SHP77 treated with DMSO at 0.1 percent for 48 hours (cell line): ENCODE measurements at regions not wholly inside any gene's neighbourhood (a gene's known extent, or its start where the extent isn't known, plus 50 kb on each side); places are given as distances from the start of the nearest gene placed in this dataset.
"Not testable (repeated sequence)": the region's sequence is repeated elsewhere in the genome, so short reads cannot be mapped to it uniquely, and the experiment has no call there.

Experiments used
- DNase-seq: peaks from one replicate; lab custom pipeline; 2025; lab: John Stamatoyannopoulos, UW

- DNase-seq: no peak
These were observed 80.6 kb downstream of the MFSD1 start for GRCh38 chr3:158882445-158882844.

GRCh38 chr3:158896729-158897128 lies 94.9 kb downstream of the MFSD1 start:
- no peak for DNase-seq

- DNase-seq: no peak
These were observed 104.9 kb downstream of the MFSD1 start for GRCh38 chr3:158906749-158907148.

- DNase-seq: no peak
These were observed 106.4 kb downstream of the MFSD1 start for GRCh38 chr3:158908187-158908734.

- no peak for DNase-seq
These were observed 108.0 kb downstream of the MFSD1 start for GRCh38 chr3:158909870-158910269.

GRCh38 chr3:158911586-158911985 lies 109.7 kb downstream of the MFSD1 start:
- peak; percentile 85 for DNase-seq

- no peak for DNase-seq
These were observed 110.3 kb downstream of the MFSD1 start for GRCh38 chr3:158912188-158912587.

GRCh38 chr3:158912621-158913020 lies 110.8 kb downstream of the MFSD1 start:
- no peak for DNase-seq

GRCh38 chr3:158916111-158916510 lies 114.3 kb downstream of the MFSD1 start:
- no peak for DNase-seq

GRCh38 chr3:158918008-158918407 lies 116.2 kb downstream of the MFSD1 start:
- DNase-seq: peak; percentile 35

GRCh38 chr3:158918451-158918850 lies 116.6 kb downstream of the MFSD1 start:
- no peak for DNase-seq

GRCh38 chr3:158920371-158920770 lies 118.5 kb downstream of the MFSD1 start:
- no peak for DNase-seq

- no peak for DNase-seq
These were observed 123.2 kb downstream of the MFSD1 start for GRCh38 chr3:158925021-158925420.

- no peak for DNase-seq
These were observed 124.1 kb downstream of the MFSD1 start for GRCh38 chr3:158925828-158926494.

GRCh38 chr3:158935846-158936245 lies 134.0 kb downstream of the MFSD1 start:
- DNase-seq: no peak

GRCh38 chr3:158936530-158937113 lies 134.8 kb downstream of the MFSD1 start:
- no peak for DNase-seq

- DNase-seq: no peak
These were observed 148.5 kb downstream of the MFSD1 start for GRCh38 chr3:158950178-158950901.

- DNase-seq: no peak
These were observed 151.3 kb downstream of the MFSD1 start for GRCh38 chr3:158953131-158953530.

GRCh38 chr3:158954420-158954819 lies 152.6 kb downstream of the MFSD1 start:
- DNase-seq: no peak

- DNase-seq: not testable (repeated sequence)
These were observed 155.9 kb downstream of the MFSD1 start for GRCh38 chr3:158957777-158958176.

GRCh38 chr3:158958873-158959272 lies 157.0 kb downstream of the MFSD1 start:
- DNase-seq: no peak

GRCh38 chr3:158961471-158961870 lies 159.6 kb downstream of the MFSD1 start:
- DNase-seq: no peak

GRCh38 chr3:158961911-158962310 lies 160.1 kb downstream of the MFSD1 start:
- no peak for DNase-seq
